Osteoblast (primary cell): ENCODE measurements at regions not wholly inside any gene's neighbourhood (a gene's known extent, or its start where the extent isn't known, plus 50 kb on each side); places are given as distances from the start of the nearest gene placed in this dataset.

Experiments
- DNase-seq: peaks from one replicate; pipeline ENCODE4 v3.0.0; 2011; ENCODE audit warnings: low spot score, mixed read lengths; ENCODE audit not compliant: insufficient read length; ENCODE audit errors: missing footprints
- H2AFZ ChIP-seq: 2 replicates; pipeline ENCODE4 v1.6.0; 2011; ENCODE audit warnings: mild to moderate bottlenecking, low read length
- H3K27ac ChIP-seq: 2 replicates; pipeline ENCODE4 v1.5.1; 2011; ENCODE audit warnings: mild to moderate bottlenecking, low read depth, low read length, moderate library complexity
- H3K27me3 ChIP-seq: 2 replicates; pipeline ENCODE4 v1.6.0; 2012; ENCODE audit warnings: mild to moderate bottlenecking, control low read depth, inconsistent platforms, low read length, moderate library complexity; ENCODE audit not compliant: insufficient read depth
- H3K36me3 ChIP-seq: 2 replicates; pipeline ENCODE4 v1.5.1; 2011; ENCODE audit warnings: mild to moderate bottlenecking, low read length, control low read depth, moderate library complexity; ENCODE audit not compliant: insufficient read depth
- H3K4me1 ChIP-seq: 2 replicates; pipeline ENCODE4 v1.5.1; 2011; ENCODE audit warnings: mild to moderate bottlenecking, low read length, control low read depth, moderate library complexity; ENCODE audit not compliant: insufficient read depth
- H3K4me2 ChIP-seq: 2 replicates; pipeline ENCODE4 v1.6.0; 2011; ENCODE audit warnings: mild to moderate bottlenecking, low read length; ENCODE audit not compliant: insufficient read depth
- H3K4me3 ChIP-seq: fragments of 200-600 bp; sonication (generic); 3 replicates; pipeline ENCODE4 v1.5.1; 2012; ENCODE audit warnings: mild to moderate bottlenecking, low read length, inconsistent platforms; ENCODE audit not compliant: insufficient read depth
- H3K79me2 ChIP-seq: 2 replicates; pipeline ENCODE4 v1.6.0; 2012; ENCODE audit warnings: mild to moderate bottlenecking, low read length, control low read depth, inconsistent platforms; ENCODE audit not compliant: insufficient read depth
- H3K9me3 ChIP-seq: 2 replicates; pipeline ENCODE4 v1.5.1; 2011; ENCODE audit warnings: low read depth, low read length, control low read depth
- H4K20me1 ChIP-seq: 2 replicates; pipeline ENCODE4 v1.6.0; 2012; ENCODE audit warnings: mild to moderate bottlenecking, low read length, control low read depth; ENCODE audit not compliant: insufficient read depth
- CTCF ChIP-seq: IDR thresholded peaks from 2 replicates; pipeline ENCODE4 v1.5.1; 2011; ENCODE audit warnings: mild to moderate bottlenecking, low read depth, low read length, moderate library complexity; ENCODE audit errors: extremely low read depth

GRCh38 chr2:234865586-234865985 lies 86.2 kb upstream of the SH3BP4 start:
- Histone ChIP-seq H3K9me3 (no peaks in the 10 kb centered on the region), H3K27me3 (peaks cover 3% of the 10 kb centered on the region), H3K36me3 (no peaks in the 10 kb centered on the region), H3K27ac (no peak overlapping the region), H4K20me1 (no peaks in the 10 kb centered on the region), H3K4me3 (no peak overlapping the region), H3K4me2 (no peak overlapping the region), H2AFZ (no peak overlapping the region), H3K79me2 (no peaks in the 10 kb centered on the region), H3K4me1 (peaks cover 5% of the 10 kb centered on the region)
- no peak for DNase-seq
- TF ChIP-seq CTCF: no peak

- H3K4me3 ChIP-seq: no peak overlapping the region
- no peak overlapping the region for H2AFZ ChIP-seq
- H3K79me2 ChIP-seq: no peaks in the 10 kb centered on the region
- H3K4me1 ChIP-seq: peaks cover 5% of the 10 kb centered on the region
- no peaks in the 10 kb centered on the region for H3K9me3 ChIP-seq
- no peak for TF ChIP-seq CTCF
- no peak overlapping the region for H3K4me2 ChIP-seq
- H4K20me1 ChIP-seq: no peaks in the 10 kb centered on the region
- no peak for DNase-seq
- H3K27ac ChIP-seq: no peak overlapping the region
- H3K27me3 ChIP-seq: peaks cover 3% of the 10 kb centered on the region
- no peaks in the 10 kb centered on the region for H3K36me3 ChIP-seq
Measured at GRCh38 chr2:234865040-234865439, 86.8 kb upstream of the SH3BP4 start.

GRCh38 chr2:234864506-234864905 lies 87.3 kb upstream of the SH3BP4 start:
- Histone ChIP-seq H2AFZ (no peak overlapping the region), H3K79me2 (no peaks in the 10 kb centered on the region), H3K36me3 (no peaks in the 10 kb centered on the region), H3K9me3 (no peaks in the 10 kb centered on the region), H3K27me3 (peaks cover 3% of the 10 kb centered on the region), H4K20me1 (no peaks in the 10 kb centered on the region), H3K4me3 (no peak overlapping the region), H3K4me2 (no peak overlapping the region), H3K4me1 (peaks cover 5% of the 10 kb centered on the region), H3K27ac (no peak overlapping the region)
- no peak for TF ChIP-seq CTCF
- no peak for DNase-seq

- no peaks in the 10 kb centered on the region for H3K9me3 ChIP-seq
- TF ChIP-seq CTCF: no peak
- H4K20me1 ChIP-seq: no peaks in the 10 kb centered on the region
- no peaks in the 10 kb centered on the region for H3K27me3 ChIP-seq
- no peak overlapping the region for H3K27ac ChIP-seq
- peaks cover 5% of the 10 kb centered on the region for H3K4me1 ChIP-seq
- DNase-seq: peak; percentile 88
- no peaks in the 10 kb centered on the region for H3K79me2 ChIP-seq
- H3K36me3 ChIP-seq: no peaks in the 10 kb centered on the region
- no peak overlapping the region for H3K4me3 ChIP-seq
- H2AFZ ChIP-seq: peak overlapping the region; percentile 38
- no peak overlapping the region for H3K4me2 ChIP-seq
Measured at GRCh38 chr2:234863043-234863934, 88.5 kb upstream of the SH3BP4 start.
